ENCODE measurements at regions not wholly inside any gene's neighbourhood (a gene's known extent, or its start where the extent isn't known, plus 50 kb on each side); places are given as distances from the start of the nearest gene placed in this dataset.

- DNase-seq: no peak
These were observed 750.1 kb downstream of the BRD1 start for GRCh38 chr22:49077586-49077985.

- DNase-seq: no peak
These were observed 750.7 kb downstream of the BRD1 start for GRCh38 chr22:49077036-49077393.

- no peak for DNase-seq
These were observed 751.2 kb downstream of the BRD1 start for GRCh38 chr22:49076300-49077035.

GRCh38 chr22:49075150-49075549 lies 752.5 kb downstream of the BRD1 start:
- DNase-seq: no peak

- DNase-seq: no peak
These were observed 753.7 kb downstream of the BRD1 start for GRCh38 chr22:49073873-49074417.

GRCh38 chr22:49072996-49073645 lies 754.6 kb downstream of the BRD1 start:
- DNase-seq: no peak

GRCh38 chr22:49070501-49070900 lies 757.2 kb downstream of the BRD1 start:
- no peak for DNase-seq

GRCh38 chr22:49068861-49069500 lies 758.7 kb downstream of the BRD1 start:
- DNase-seq: no peak

GRCh38 chr22:49067504-49067903 lies 760.2 kb downstream of the BRD1 start:
- DNase-seq: no peak

GRCh38 chr22:49066619-49067018 lies 761.1 kb downstream of the BRD1 start:
- no peak for DNase-seq

- no peak for DNase-seq
These were observed 762.8 kb downstream of the BRD1 start for GRCh38 chr22:49064836-49065235.

- DNase-seq: no peak
These were observed 764.2 kb downstream of the BRD1 start for GRCh38 chr22:49063545-49063890.

- no peak for DNase-seq
These were observed 764.7 kb downstream of the BRD1 start for GRCh38 chr22:49062802-49063544.

- no peak for DNase-seq
These were observed 765.4 kb downstream of the BRD1 start for GRCh38 chr22:49062155-49062801.

GRCh38 chr22:49057910-49058309 lies 769.8 kb downstream of the BRD1 start:
- DNase-seq: no peak

- DNase-seq: no peak
These were observed 771.4 kb downstream of the BRD1 start for GRCh38 chr22:49056301-49056700.

- no peak for DNase-seq
These were observed 772.3 kb downstream of the BRD1 start for GRCh38 chr22:49055406-49055805.

- DNase-seq: no peak
These were observed 774.1 kb downstream of the BRD1 start for GRCh38 chr22:49053578-49053977.

GRCh38 chr22:49052560-49052959 lies 775.1 kb downstream of the BRD1 start:
- DNase-seq: no peak

GRCh38 chr22:49052023-49052538 lies 775.6 kb downstream of the BRD1 start:
- no peak for DNase-seq

GRCh38 chr22:49051491-49052022 lies 776.1 kb downstream of the BRD1 start:
- no peak for DNase-seq

GRCh38 chr22:49049691-49050090 lies 778.0 kb downstream of the BRD1 start:
- no peak for DNase-seq
